ENCODE measurements at regions not wholly inside any gene's neighbourhood (a gene's known extent, or its start where the extent isn't known, plus 50 kb on each side); places are given as distances from the start of the nearest gene placed in this dataset.

DNA sequence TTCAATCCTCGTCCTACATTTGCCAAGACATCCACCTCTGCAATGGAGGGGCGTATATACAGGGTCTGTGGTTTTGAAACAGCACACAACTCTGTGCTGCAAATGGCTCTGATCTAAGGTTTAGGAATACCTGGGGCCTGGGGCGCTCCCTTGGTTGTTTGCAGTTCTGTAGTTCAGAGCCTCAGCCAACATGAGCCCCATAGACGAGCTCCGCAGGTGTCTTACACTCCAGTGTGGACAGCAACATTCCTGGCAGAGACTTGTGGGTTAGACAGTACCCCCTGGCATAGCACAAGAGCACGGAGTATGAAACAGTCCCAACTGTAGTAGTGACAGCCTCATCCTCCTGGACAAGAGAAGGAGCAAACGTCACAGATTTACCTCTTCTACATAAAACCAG is 120.3 kb upstream of the BARHL2 start:
- Histone ChIP-seq H3K36me3 (ENCODE audit: control insufficient read depth in 2 of 4, insufficient read depth in 4 of 4, low read length in 3 of 4) (peaks cover 0 to 3% (median 0%) of the 10 kb centered on the region in 4 experiments; a peak in 1 of 8 replicates), H3K4me1 (replicated peaks in 1 of 4; ENCODE audit: control insufficient read depth in 3 of 4, insufficient read depth in 4 of 4, low read length in 3 of 4) (peaks cover 15 to 44% (median 35%) of the 10 kb centered on the region in 4 experiments)

More for the DNA sequence above, 120.3 kb upstream of the BARHL2 start:
- Histone ChIP-seq H3K79me2 (ENCODE audit: control insufficient read depth in 1 of 2, insufficient read depth in 2 of 2, low read length in 2 of 2) (no peaks in the 10 kb centered on the region), H3K9ac (replicated peaks in 1 of 4; ENCODE audit: extremely low read depth in 1 of 4, low read depth in 3 of 4, low read length in 3 of 4) (no peak overlapping the region), H4K5ac (ENCODE audit: insufficient read length, low read depth, low read length) (no peak overlapping the region), H3K27ac (ENCODE audit: low read depth, low read length) (no peak overlapping the region), H2BK15ac (ENCODE audit: low read length) (no peak overlapping the region), H3K9me3 (ENCODE audit: insufficient read depth in 2 of 2, low read depth in 1 of 2, low read length in 1 of 2) (no peaks in the 10 kb centered on the region), H3K56ac (replicated peaks; ENCODE audit: insufficient read length, low read depth, low read length) (no peak overlapping the region), H2BK120ac (replicated peaks; ENCODE audit: low read depth, low read length) (no peak overlapping the region), H3K14ac (ENCODE audit: insufficient read length) (no peak overlapping the region), H2AFZ (ENCODE audit: low read length) (no peak overlapping the region), H3K23ac (ENCODE audit: insufficient read length) (no peak overlapping the region), H2BK5ac (ENCODE audit: low read depth, low read length) (no peak overlapping the region), H4K20me1 (replicated peaks in 1 of 2; ENCODE audit: control insufficient read depth in 1 of 2, insufficient read depth in 2 of 2, low read length in 2 of 2) (peaks cover 0 to 16% of the 10 kb centered on the region in 2 experiments), H4K91ac (replicated peaks; ENCODE audit: insufficient read length, low read length) (no peak overlapping the region), H2BK20ac (ENCODE audit: low read length) (no peak overlapping the region), H3K23me2 (ENCODE audit: low read depth, low read length) (peaks cover 8% of the 10 kb centered on the region; the same call in 1 of the 2 replicates), H4K8ac (ENCODE audit: extremely low read depth, insufficient read depth, low read length) (no peak overlapping the region), H3K79me1 (ENCODE audit: low read depth, low read length) (no peaks in the 10 kb centered on the region), H3K4me3 (ENCODE audit: extremely low read depth in 1 of 4, insufficient read depth in 2 of 4, low read depth in 3 of 4, low read length in 4 of 4) (no peak overlapping the region), H3K18ac (ENCODE audit: extremely low read depth, low read length) (no peak overlapping the region), H3K4ac (replicated peaks; ENCODE audit: insufficient read length, low read depth, low read length) (no peak overlapping the region), H2BK12ac (ENCODE audit: low read depth, low read length) (peak overlapping the region; percentile 69), H3K27me3 (replicated peaks in 1 of 4; ENCODE audit: control insufficient read depth in 3 of 4, extremely low read depth in 1 of 4, insufficient read depth in 3 of 4, low read length in 3 of 4) (peaks cover 59 to 93% (median 86%) of the 10 kb centered on the region in 4 experiments), H2AK5ac (ENCODE audit: low read depth, low read length) (no peak overlapping the region), H3K4me2 (ENCODE audit: insufficient read depth in 1 of 2, low read depth in 2 of 2, low read length in 2 of 2) (peak overlapping the region in 1 of 2 experiments; percentile 41; a peak in 2 of 4 replicates)
- no peak for DNase-seq (ENCODE audit: low read depth in 1 of 2, low spot score in 2 of 2)
- FAIRE-seq, result peak; percentile 19
- ChIA-PET CTCF (ENCODE audit: partially characterized antibody) (interaction anchor here (1.0 to 2.9 kb wide), 4 partner anchors 9 to 122 kb away, joined by 3 to 16 read pairs (median 4); no protein-coding TSS in a partner anchor), POLR2A (ENCODE audit: partially characterized antibody) (no interaction called here)
- WGBS, 2 experiments (ENCODE audit: extremely low coverage in 1 of 2, insufficient coverage in 1 of 2, insufficient read length in 1 of 2, insufficient replicate concordance in 2 of 2, low coverage in 1 of 2, low lambda C conversion rate in 2 of 2, missing lambda C conversion rate in 1 of 2), result 11% methylated on average over 7 of the region's 7 CpGs; no CpG with 5 or more reads in 1 of the 2 experiments

All from H1 (cell line).